ENCODE measurements at regions not wholly inside any gene's neighbourhood (a gene's known extent, or its start where the extent isn't known, plus 50 kb on each side); places are given as distances from the start of the nearest gene placed in this dataset.

- TF ChIP-seq PBX3 (IDR thresholded peaks at IDR 0.05) = no peak
- TF ChIP-seq MAX (IDR thresholded peaks at IDR 0.05; ENCODE audit: low read depth) = no peak
- Histone ChIP-seq H3K9me3 (no peaks in the 10 kb centered on the region), H3K36me3 (replicated peaks in 1 of 2; ENCODE audit: control insufficient read depth in 1 of 2, insufficient read depth in 2 of 2, low read length in 1 of 2) (no peaks in the 10 kb centered on the region), H3K27ac (ENCODE audit: low read depth in 2 of 2, low read length in 1 of 2) (no peak overlapping the region), H3F3A (replicated peaks; ENCODE audit: insufficient read depth) (no peaks in the 10 kb centered on the region), H2AFZ (ENCODE audit: low read depth) (no peak overlapping the region), H3K9ac (no peak overlapping the region), H3K27me3 (ENCODE audit: insufficient read depth) (no peaks in the 10 kb centered on the region), H3K79me2 (ENCODE audit: insufficient read depth) (peaks cover 43% of the 10 kb centered on the region), H3K4me2 (no peak overlapping the region), H3K4me1 (ENCODE audit: control insufficient read depth in 1 of 2, insufficient read depth in 2 of 2, low read depth in 1 of 2, low read length in 1 of 2) (no peaks in the 10 kb centered on the region), H3K4me3 (ENCODE audit: low read depth in 2 of 2, low read length in 1 of 2) (no peak overlapping the region), H4K20me1 (ENCODE audit: insufficient read depth) (peaks cover 34% of the 10 kb centered on the region), H3K9me2 (no peaks in the 10 kb centered on the region)
- ChIA-PET POLR2A (no interaction called here), CTCF (no interaction called here)
- 88% methylated on average over 10 of the region's 11 CpGs for WGBS (ENCODE audit: low lambda C conversion rate)
- no peak for DNase-seq
Measured at GRCh38 chr19:7415857-7416371, 67.2 kb downstream of the ARHGEF18 start.

- Histone ChIP-seq H3K9me3 (no peaks in the 10 kb centered on the region), H3K4me2 (no peak overlapping the region), H3K9me2 (no peaks in the 10 kb centered on the region), H2AFZ (ENCODE audit: low read depth) (no peak overlapping the region), H3F3A (replicated peaks; ENCODE audit: insufficient read depth) (no peaks in the 10 kb centered on the region), H3K36me3 (replicated peaks in 1 of 2; ENCODE audit: control insufficient read depth in 1 of 2, insufficient read depth in 2 of 2, low read length in 1 of 2) (peaks cover 0 to 4% of the 10 kb centered on the region in 2 experiments), H3K27me3 (ENCODE audit: insufficient read depth) (no peaks in the 10 kb centered on the region), H3K4me1 (ENCODE audit: control insufficient read depth in 1 of 2, insufficient read depth in 2 of 2, low read depth in 1 of 2, low read length in 1 of 2) (no peaks in the 10 kb centered on the region), H3K27ac (ENCODE audit: low read depth in 2 of 2, low read length in 1 of 2) (no peak overlapping the region), H4K20me1 (ENCODE audit: insufficient read depth) (peaks cover 34% of the 10 kb centered on the region), H3K79me2 (ENCODE audit: insufficient read depth) (peaks cover 36% of the 10 kb centered on the region), H3K4me3 (ENCODE audit: low read depth in 2 of 2, low read length in 1 of 2) (no peak overlapping the region; a peak in 1 of 4 replicates), H3K9ac (no peak overlapping the region)
- DNase-seq = no peak
- POLR2A ChIA-PET = no interaction called here
- CTCF ChIA-PET = no interaction called here
- WGBS (ENCODE audit: low lambda C conversion rate) = 78% methylated on average over 9 of the region's 9 CpGs
- TF ChIP-seq GABPA (IDR thresholded peaks at IDR 0.05; ENCODE audit: low read depth) = no peak
- TF ChIP-seq RFX5 (IDR thresholded peaks at IDR 0.05; ENCODE audit: low read length) = no peak
- no peak for TF ChIP-seq FOXM1 (IDR thresholded peaks at IDR 0.05; ENCODE audit: low read depth)
- TF ChIP-seq SIN3A (IDR thresholded peaks at IDR 0.05; ENCODE audit: borderline replicate concordance, low read depth, low read length) = no peak
- TF ChIP-seq MAX (IDR thresholded peaks at IDR 0.05; ENCODE audit: low read depth) = no peak
- TF ChIP-seq GATA2 (CRISPR knock-in tag; IDR thresholded peaks at IDR 0.05) = no peak
- no peak for TF ChIP-seq PBX3 (IDR thresholded peaks at IDR 0.05)
- TF ChIP-seq IRF3 (IDR thresholded peaks at IDR 0.05; ENCODE audit: low read depth, low read length) = no peak
- TF ChIP-seq POLR2AphosphoS5 (IDR thresholded peaks at IDR 0.05; ENCODE audit: low read depth, low read length) = no peak
- no peak for TF ChIP-seq JUND (IDR thresholded peaks at IDR 0.05)
- TF ChIP-seq FOXJ3 (CRISPR knock-in tag; IDR thresholded peaks at IDR 0.05) = no peak
- TF ChIP-seq USF2 (IDR thresholded peaks at IDR 0.05; ENCODE audit: borderline replicate concordance, low read depth, low read length) = no peak
- TF ChIP-seq ELF1 (IDR thresholded peaks at IDR 0.05) = no peak
- TF ChIP-seq CTCF (IDR thresholded peaks at IDR 0.05) = no peak
- no peak for TF ChIP-seq NRF1 (IDR thresholded peaks at IDR 0.05; ENCODE audit: low read depth, low read length)
Measured at GRCh38 chr19:7417671-7418324, 69.1 kb downstream of the ARHGEF18 start.

Data from SK-N-SH (cell line).